ENCODE measurements at regions not wholly inside any gene's neighbourhood (a gene's known extent, or its start where the extent isn't known, plus 50 kb on each side); places are given as distances from the start of the nearest gene placed in this dataset.
"Not testable (repeated sequence)": the region's sequence is repeated elsewhere in the genome, so short reads cannot be mapped to it uniquely, and the experiment has no call there.

- not testable (repeated sequence) for TF ChIP-seq CTCF (IDR thresholded peaks at IDR 0.05; ENCODE audit: extremely low read depth in 1 of 2, insufficient read depth in 1 of 2, low read depth in 1 of 2, low read length in 2 of 2); POLR2A (IDR thresholded peaks at IDR 0.05; ENCODE audit: low read depth, low read length); FOS (IDR thresholded peaks at IDR 0.05; ENCODE audit: borderline replicate concordance, insufficient read depth, low read length); EZH2 (IDR thresholded peaks at IDR 0.05; ENCODE audit: borderline replicate concordance, low read depth, low read length, severe bottlenecking); MAX (IDR thresholded peaks at IDR 0.05; ENCODE audit: insufficient read depth, insufficient read length); MYC (IDR thresholded peaks at IDR 0.05; ENCODE audit: low read depth, low read length); POLR2AphosphoS5 (IDR thresholded peaks at IDR 0.05; ENCODE audit: insufficient read depth, low read depth, low read length); JUN (IDR thresholded peaks at IDR 0.05; ENCODE audit: borderline replicate concordance, insufficient read depth, insufficient read length, low read depth); GATA2 (IDR thresholded peaks at IDR 0.05; ENCODE audit: insufficient read depth, insufficient read length, low read depth, low read length)
These were observed 2137.8 kb upstream of the DEFB115 start for GRCh38 chr20:29119684-29120083.

Measured in endothelial cell of umbilical vein (primary cell).